Panc1 (cell line): ENCODE measurements at regions not wholly inside any gene's neighbourhood (a gene's known extent, or its start where the extent isn't known, plus 50 kb on each side); places are given as distances from the start of the nearest gene placed in this dataset.

Experiments
- POLR2AphosphoS5 ChIP-seq: IDR thresholded peaks from 2 replicates; pipeline ENCODE4 v1.6.1; 2012; ENCODE audit warnings: mild to moderate bottlenecking, low read depth, low read length, moderate library complexity
- TF ChIP-seq, protein P1 (sequence below): fragments of 450-650 bp; IDR thresholded peaks from 2 replicates; pipeline ENCODE4 v1.5.1; 2017; ENCODE audit warnings: mild to moderate bottlenecking

- TF ChIP-seq POLR2AphosphoS5: no peak
- TF ChIP-seq, protein P1, sequence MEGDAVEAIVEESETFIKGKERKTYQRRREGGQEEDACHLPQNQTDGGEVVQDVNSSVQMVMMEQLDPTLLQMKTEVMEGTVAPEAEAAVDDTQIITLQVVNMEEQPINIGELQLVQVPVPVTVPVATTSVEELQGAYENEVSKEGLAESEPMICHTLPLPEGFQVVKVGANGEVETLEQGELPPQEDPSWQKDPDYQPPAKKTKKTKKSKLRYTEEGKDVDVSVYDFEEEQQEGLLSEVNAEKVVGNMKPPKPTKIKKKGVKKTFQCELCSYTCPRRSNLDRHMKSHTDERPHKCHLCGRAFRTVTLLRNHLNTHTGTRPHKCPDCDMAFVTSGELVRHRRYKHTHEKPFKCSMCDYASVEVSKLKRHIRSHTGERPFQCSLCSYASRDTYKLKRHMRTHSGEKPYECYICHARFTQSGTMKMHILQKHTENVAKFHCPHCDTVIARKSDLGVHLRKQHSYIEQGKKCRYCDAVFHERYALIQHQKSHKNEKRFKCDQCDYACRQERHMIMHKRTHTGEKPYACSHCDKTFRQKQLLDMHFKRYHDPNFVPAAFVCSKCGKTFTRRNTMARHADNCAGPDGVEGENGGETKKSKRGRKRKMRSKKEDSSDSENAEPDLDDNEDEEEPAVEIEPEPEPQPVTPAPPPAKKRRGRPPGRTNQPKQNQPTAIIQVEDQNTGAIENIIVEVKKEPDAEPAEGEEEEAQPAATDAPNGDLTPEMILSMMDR: no peak
These were observed 198.5 kb upstream of the GADL1 start for GRCh38 chr3:31092748-31093589.
